ENCODE measurements at regions not wholly inside any gene's neighbourhood (a gene's known extent, or its start where the extent isn't known, plus 50 kb on each side); places are given as distances from the start of the nearest gene placed in this dataset.

GRCh38 chr2:209189893-209190292 lies 234.0 kb upstream of the MAP2 start:
- no peaks in the 10 kb centered on the region for H3K36me3 Mint-ChIP-seq
- H2AFZ ChIP-seq (ENCODE audit: insufficient read depth, low read depth, low read length, poor library complexity, severe bottlenecking) = no peak overlapping the region
- H3K9ac ChIP-seq (ENCODE audit: insufficient read depth, low read length, poor library complexity, severe bottlenecking) = no peak overlapping the region
- no peak overlapping the region for H3K4me2 ChIP-seq (replicated peaks; ENCODE audit: extremely low read depth, low read length, poor library complexity, severe bottlenecking)
- H3K9me3 Mint-ChIP-seq = peaks cover 0 to 1% (median 0%) of the 10 kb centered on the region in 7 donors
- H3K27me3 ChIP-seq (ENCODE audit: control insufficient read depth in 2 of 2, insufficient read depth in 2 of 2, low read length in 2 of 2) = no peaks in the 10 kb centered on the region
- intact Hi-C loops (cut with micrococcal nuclease) = no loop called here
- no CpG with 5 or more reads among the region's 1 CpG for WGBS (ENCODE audit: insufficient coverage)
- H3K4me3 Mint-ChIP-seq = no peak overlapping the region
- no peak overlapping the region for H3K27ac ChIP-seq (ENCODE audit: low read depth in 1 of 2, low read length in 2 of 2)
- TF ChIP-seq CTCF (IDR thresholded peaks at IDR 0.05) = no peak
- H3K79me2 ChIP-seq (ENCODE audit: insufficient read depth, low read length) = no peaks in the 10 kb centered on the region
- H3K4me3 ChIP-seq (replicated peaks in 1 of 3; ENCODE audit: low read depth in 2 of 3, low read length in 3 of 3) = no peak overlapping the region
- peaks cover 0 to 2% (median 0%) of the 10 kb centered on the region in 3 donors for H3K27me3 Mint-ChIP-seq (ENCODE audit: low read depth in 3 of 3)
- no peak for DNase-seq
- no peaks in the 10 kb centered on the region for H4K20me1 ChIP-seq (ENCODE audit: insufficient read depth, low read length)
- H3K4me1 ChIP-seq (ENCODE audit: control insufficient read depth in 1 of 2, insufficient read depth in 2 of 2, low read length in 2 of 2) = no peaks in the 10 kb centered on the region
- H3K27ac Mint-ChIP-seq = no peak overlapping the region
- no peaks in the 10 kb centered on the region for H3K36me3 ChIP-seq (replicated peaks in 1 of 2; ENCODE audit: control insufficient read depth in 1 of 2, insufficient read depth in 2 of 2, low read length in 2 of 2)
- H3K4me1 Mint-ChIP-seq = no peaks in the 10 kb centered on the region
- H3K9me3 ChIP-seq (replicated peaks in 1 of 2; ENCODE audit: control insufficient read depth in 1 of 2, insufficient read depth in 1 of 2, low read length in 2 of 2) = no peaks in the 10 kb centered on the region

- no peak overlapping the region for H3K4me2 ChIP-seq (replicated peaks; ENCODE audit: extremely low read depth, low read length, poor library complexity, severe bottlenecking)
- H3K36me3 Mint-ChIP-seq = no peaks in the 10 kb centered on the region
- intact Hi-C loops (cut with micrococcal nuclease) = no loop called here
Measured at GRCh38 chr2:209191139-209191538, 232.7 kb upstream of the MAP2 start.

More at GRCh38 chr2:209191139-209191538, 232.7 kb upstream of the MAP2 start:
- H3K27me3 ChIP-seq (ENCODE audit: control insufficient read depth in 2 of 2, insufficient read depth in 2 of 2, low read length in 2 of 2) = no peaks in the 10 kb centered on the region
- Mint-ChIP-seq H3K4me3 (no peak overlapping the region), H3K27ac (no peak overlapping the region), H3K27me3 (ENCODE audit: low read depth in 3 of 3) (no peaks in the 10 kb centered on the region), H3K4me1 (no peaks in the 10 kb centered on the region), H3K9me3 (peaks cover 0 to 1% (median 0%) of the 10 kb centered on the region in 7 donors)
- no peaks in the 10 kb centered on the region for H3K79me2 ChIP-seq (ENCODE audit: insufficient read depth, low read length)
- no peak overlapping the region for H3K9ac ChIP-seq (ENCODE audit: insufficient read depth, low read length, poor library complexity, severe bottlenecking)
- no peak for DNase-seq
- H3K36me3 ChIP-seq (replicated peaks in 1 of 2; ENCODE audit: control insufficient read depth in 1 of 2, insufficient read depth in 2 of 2, low read length in 2 of 2) = no peaks in the 10 kb centered on the region
- no peaks in the 10 kb centered on the region for H4K20me1 ChIP-seq (ENCODE audit: insufficient read depth, low read length)
- no peaks in the 10 kb centered on the region for H3K4me1 ChIP-seq (ENCODE audit: control insufficient read depth in 1 of 2, insufficient read depth in 2 of 2, low read length in 2 of 2)
- H3K4me3 ChIP-seq (replicated peaks in 1 of 3; ENCODE audit: low read depth in 2 of 3, low read length in 3 of 3) = no peak overlapping the region
- no peak overlapping the region for H2AFZ ChIP-seq (ENCODE audit: insufficient read depth, low read depth, low read length, poor library complexity, severe bottlenecking)
- H3K27ac ChIP-seq (ENCODE audit: low read depth in 1 of 2, low read length in 2 of 2) = no peak overlapping the region
- no peak for TF ChIP-seq CTCF (IDR thresholded peaks at IDR 0.05)
- no peaks in the 10 kb centered on the region for H3K9me3 ChIP-seq (replicated peaks in 1 of 2; ENCODE audit: control insufficient read depth in 1 of 2, insufficient read depth in 1 of 2, low read length in 2 of 2)
